HepG2 (cell line): ENCODE measurements at regions not wholly inside any gene's neighbourhood (a gene's known extent, or its start where the extent isn't known, plus 50 kb on each side); places are given as distances from the start of the nearest gene placed in this dataset.

Experiments used
- ARHGAP35 ChIP-seq: sonication (generic); formaldehyde crosslinking; IDR thresholded peaks from 2 replicates; pipeline ENCODE4 v1.9.0; 2022; ENCODE audit warnings: mild to moderate bottlenecking, inconsistent platforms, moderate library complexity, missing genetic modification reagents, borderline replicate concordance
- CAMTA2 ChIP-seq: sonication (generic); formaldehyde crosslinking; IDR thresholded peaks from 2 replicates; pipeline ENCODE4 v1.4.0; 2020; ENCODE audit warnings: mild to moderate bottlenecking, missing genetic modification reagents, borderline replicate concordance
- CEBPB ChIP-seq: IDR thresholded peaks from 2 replicates; pipeline ENCODE4 v1.6.1; 2011; ENCODE audit warnings: low read depth, low read length, improper control_type of control experiment, borderline replicate concordance
- FLYWCH1 ChIP-seq: sonication (generic); formaldehyde crosslinking; IDR thresholded peaks from 2 replicates; pipeline ENCODE4 v1.8.1; 2023; ENCODE audit warnings: mild to moderate bottlenecking, missing genetic modification reagents
- GATA4 ChIP-seq: sonication (generic); IDR thresholded peaks from 2 replicates; pipeline ENCODE4 v1.6.1; 2016; ENCODE audit warnings: antibody characterized with exemption, low read depth, borderline replicate concordance
- HDAC2 ChIP-seq: sonication (generic); formaldehyde crosslinking; IDR thresholded peaks from 2 replicates; pipeline ENCODE4 v1.4.0; 2020; ENCODE audit warnings: missing genetic modification reagents
- NBN ChIP-seq: fragments of 450-650 bp; conservative IDR thresholded peaks from 2 replicates; pipeline ENCODE4 v1.6.1; 2017
- TARDBP ChIP-seq: sonication (generic); formaldehyde crosslinking; IDR thresholded peaks from 2 replicates; pipeline ENCODE4 v1.8.0; 2022; ENCODE audit warnings: mild to moderate bottlenecking, missing genetic modification reagents
- TIGD3 ChIP-seq: sonication (generic); formaldehyde crosslinking; IDR thresholded peaks from 2 replicates; pipeline ENCODE4 v1.5.1; 2020; ENCODE audit warnings: mild to moderate bottlenecking, missing genetic modification reagents, borderline replicate concordance
- ZNF121 ChIP-seq: sonication (generic); formaldehyde crosslinking; IDR thresholded peaks from 2 replicates; pipeline ENCODE4 v1.5.0; 2020; ENCODE audit warnings: mild to moderate bottlenecking, missing genetic modification reagents
- TF ChIP-seq, protein P1 (sequence below): sonication (generic); formaldehyde crosslinking; IDR thresholded peaks from 2 replicates; pipeline ENCODE4 v1.5.0; 2020; ENCODE audit warnings: mild to moderate bottlenecking, missing genetic modification reagents, moderate library complexity

DNA sequence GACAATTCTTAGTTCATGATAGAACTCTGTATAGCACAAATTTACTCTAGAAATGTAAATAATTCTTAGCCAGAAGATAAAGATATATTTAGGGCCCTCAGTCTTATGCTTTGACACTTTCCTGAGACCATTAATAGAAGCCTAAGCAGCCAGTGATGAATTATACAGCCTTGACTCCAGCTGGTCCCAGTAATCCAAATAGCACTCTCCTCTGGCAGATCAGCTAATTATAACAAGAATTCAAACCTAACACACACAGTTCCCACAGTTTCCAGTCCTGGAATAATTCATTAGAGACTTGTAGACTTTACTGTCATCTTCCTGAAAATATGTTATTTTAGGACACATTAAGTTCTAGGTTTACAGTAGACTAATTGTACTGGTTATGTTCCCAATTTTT lies 50.4 kb downstream of the SHOC1 start:
- no peak for TF ChIP-seq ZNF121
- TF ChIP-seq NBN = no peak
- TF ChIP-seq, protein P1, sequence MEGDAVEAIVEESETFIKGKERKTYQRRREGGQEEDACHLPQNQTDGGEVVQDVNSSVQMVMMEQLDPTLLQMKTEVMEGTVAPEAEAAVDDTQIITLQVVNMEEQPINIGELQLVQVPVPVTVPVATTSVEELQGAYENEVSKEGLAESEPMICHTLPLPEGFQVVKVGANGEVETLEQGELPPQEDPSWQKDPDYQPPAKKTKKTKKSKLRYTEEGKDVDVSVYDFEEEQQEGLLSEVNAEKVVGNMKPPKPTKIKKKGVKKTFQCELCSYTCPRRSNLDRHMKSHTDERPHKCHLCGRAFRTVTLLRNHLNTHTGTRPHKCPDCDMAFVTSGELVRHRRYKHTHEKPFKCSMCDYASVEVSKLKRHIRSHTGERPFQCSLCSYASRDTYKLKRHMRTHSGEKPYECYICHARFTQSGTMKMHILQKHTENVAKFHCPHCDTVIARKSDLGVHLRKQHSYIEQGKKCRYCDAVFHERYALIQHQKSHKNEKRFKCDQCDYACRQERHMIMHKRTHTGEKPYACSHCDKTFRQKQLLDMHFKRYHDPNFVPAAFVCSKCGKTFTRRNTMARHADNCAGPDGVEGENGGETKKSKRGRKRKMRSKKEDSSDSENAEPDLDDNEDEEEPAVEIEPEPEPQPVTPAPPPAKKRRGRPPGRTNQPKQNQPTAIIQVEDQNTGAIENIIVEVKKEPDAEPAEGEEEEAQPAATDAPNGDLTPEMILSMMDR (CRISPR knock-in tag) = no peak
- TF ChIP-seq ARHGAP35 (CRISPR knock-in tag) = no peak
- TF ChIP-seq FLYWCH1 (CRISPR knock-in tag) = no peak
- no peak for TF ChIP-seq CEBPB
- TF ChIP-seq TARDBP (CRISPR knock-in tag) = no peak
- no peak for TF ChIP-seq TIGD3 (CRISPR knock-in tag)
- TF ChIP-seq GATA4 = no peak
- TF ChIP-seq CAMTA2 (CRISPR knock-in tag) = no peak
- no peak for TF ChIP-seq HDAC2
